HepG2 (cell line): ENCODE measurements at regions not wholly inside any gene's neighbourhood (a gene's known extent, or its start where the extent isn't known, plus 50 kb on each side); places are given as distances from the start of the nearest gene placed in this dataset.

Source experiments
- ATAC-seq: fragments of 200-7000 bp; cut with Tn5 transposase; 3 replicates; pipeline ENCODE4 v1.9.1; 2020; ENCODE audit warnings: mild to moderate bottlenecking, moderate library complexity
- BruUV-seq: library from RNA; stranded (reverse); fragments of 400-500 nt; replicated peaks from 2 replicates; lab custom pipeline; 2021; lab: Mats Ljungman, UMichigan
- CTCF ChIA-PET: fragments of 300-600 bp; formaldehyde crosslinking; extraction: SDS; loops from one replicate; lab custom pipeline; 2021; ENCODE audit warnings: low total read pairs, inconsistent platforms, low intra/inter-chr PET ratio; lab: Yijun Ruan, JAX
- POLR2A ChIA-PET: fragments of 350-600 bp; sonication (Branson Sonifier 250); formaldehyde crosslinking; loops from one replicate; lab custom pipeline; 2020; ENCODE audit warnings: antibody characterized with exemption, inconsistent platforms; lab: Yijun Ruan, JAX
- DNase-seq: peaks from one replicate; pipeline ENCODE4 v3.0.0-alpha.2; 2015; ENCODE audit warnings: low spot score
- FAIRE-seq: peaks from 3 replicates; lab custom pipeline; 2011; peaks lifted over from hg19 to GRCh38; lab: Jason Lieb, UNC
- H2AFZ ChIP-seq: one replicate; pipeline ENCODE4 v1.6.1; 2011; ENCODE audit warnings: low read length, inconsistent platforms
- H3K27ac ChIP-seq: fragments of 300-600 bp; 3 replicates; pipeline ENCODE4 v1.8.0; 2011; ENCODE audit warnings: mixed run types, mild to moderate bottlenecking, mixed read lengths, low read length, inconsistent platforms; ENCODE audit not compliant: insufficient read depth; ENCODE audit errors: extremely low read length
- H3K27me3 ChIP-seq, 2 experiments: fragments of 200-600 bp in 1 of 2; 2 replicates in 1 of 2; 3 replicates in 1 of 2; pipeline versions ENCODE4 v1.6.0 to v1.8.0; 2011; ENCODE audit warnings: low read length in 2 of 2, mild to moderate bottlenecking in 2 of 2, moderate library complexity in 2 of 2, inconsistent platforms in 1 of 2; ENCODE audit not compliant: insufficient read depth in 2 of 2, control insufficient read depth in 1 of 2
- H3K36me3 ChIP-seq, 2 experiments: fragments of 200-600 bp in 1 of 2; replicated peaks in 1 of 2; 2 replicates in 1 of 2; 3 replicates in 1 of 2; pipeline versions ENCODE4 v1.5.1 to v1.8.0; 2011; ENCODE audit warnings: low read length in 2 of 2, inconsistent platforms in 1 of 2; ENCODE audit not compliant: insufficient read depth in 2 of 2, control insufficient read depth in 1 of 2
- H3K4me1 ChIP-seq: 2 replicates; pipeline ENCODE4 v1.5.1; 2012; ENCODE audit warnings: low read length, inconsistent platforms; ENCODE audit not compliant: insufficient read depth
- H3K4me2 ChIP-seq: 2 replicates; pipeline ENCODE4 v1.6.0; 2011; ENCODE audit warnings: low read depth, low read length, inconsistent platforms
- H3K4me3 ChIP-seq, 3 experiments: fragments of 200-600 bp in 1 of 3; sonication (generic), shearing (Covaris generic) in 1 of 3; replicated peaks in 1 of 3; 2 replicates each; pipeline ENCODE4 v1.5.1; 2011 to 2016; ENCODE audit warnings: low read length in 3 of 3, inconsistent platforms in 2 of 3, low read depth in 2 of 3, mild to moderate bottlenecking in 2 of 3, control low read depth in 1 of 3, mixed read lengths in 1 of 3; ENCODE audit not compliant: insufficient read depth in 1 of 3
- H3K79me2 ChIP-seq: one replicate; pipeline ENCODE4 v1.6.1; 2011; ENCODE audit warnings: low read length, inconsistent platforms; ENCODE audit not compliant: insufficient read depth
- H3K9ac ChIP-seq: 2 replicates; pipeline ENCODE4 v1.6.0; 2011; ENCODE audit warnings: mild to moderate bottlenecking, low read depth, low read length, inconsistent platforms; ENCODE audit not compliant: insufficient read depth
- H3K9me3 ChIP-seq: 2 replicates; pipeline ENCODE4 v1.5.1; 2012; ENCODE audit warnings: mild to moderate bottlenecking, low read length
- H4K20me1 ChIP-seq: 2 replicates; pipeline ENCODE4 v1.6.0; 2011; ENCODE audit warnings: inconsistent platforms, mild to moderate bottlenecking, low read length, moderate library complexity; ENCODE audit not compliant: insufficient read depth
- ARID4A ChIP-seq: sonication (generic); formaldehyde crosslinking; IDR thresholded peaks from 2 replicates; pipeline ENCODE4 v1.5.0; 2020; ENCODE audit warnings: mild to moderate bottlenecking, missing genetic modification reagents, borderline replicate concordance
- DBP ChIP-seq: sonication (generic); formaldehyde crosslinking; IDR thresholded peaks from 2 replicates; pipeline ENCODE4 v1.4.0; 2020; ENCODE audit warnings: missing genetic modification reagents; ENCODE audit errors: not compliant biosample characterization
- DMAP1 ChIP-seq: IDR thresholded peaks from 2 replicates; pipeline ENCODE4 v1.6.1; 2016
- PAWR ChIP-seq: sonication (generic); formaldehyde crosslinking; IDR thresholded peaks from 2 replicates; pipeline ENCODE4 v1.4.0; 2020; ENCODE audit warnings: missing genetic modification reagents, mild to moderate bottlenecking, borderline replicate concordance
- PAXIP1 ChIP-seq: sonication (generic); formaldehyde crosslinking; conservative IDR thresholded peaks from 2 replicates; pipeline ENCODE4 v1.4.0; 2020; ENCODE audit warnings: mild to moderate bottlenecking, missing genetic modification reagents, moderate library complexity
- SIN3A ChIP-seq: IDR thresholded peaks from 2 replicates; pipeline ENCODE4 v1.6.1; 2011; ENCODE audit warnings: low read depth, mild to moderate bottlenecking, control low read depth, low read length, borderline replicate concordance
- U2AF1 ChIP-seq: fragments of 200-400 bp; formaldehyde crosslinking; optimal IDR thresholded peaks from 2 replicates; pipeline ENCODE3; 2017; ENCODE audit warnings: mild to moderate bottlenecking, low read depth, low read length
- ZBTB21 ChIP-seq: sonication (generic); formaldehyde crosslinking; IDR thresholded peaks from 2 replicates; pipeline ENCODE4 v1.4.0; 2020; ENCODE audit warnings: missing genetic modification reagents
- ZFP36 ChIP-seq: fragments of 150-350 bp; IDR thresholded peaks from 2 replicates; pipeline ENCODE4 v1.6.1; 2018; ENCODE audit warnings: borderline replicate concordance, low read length, low read depth; ENCODE audit not compliant: partially characterized antibody
- ZNF335 ChIP-seq: sonication (generic); formaldehyde crosslinking; IDR thresholded peaks from 2 replicates; pipeline ENCODE4 v1.4.0; 2020; ENCODE audit warnings: missing genetic modification reagents
- ZNF772 ChIP-seq: sonication (generic); formaldehyde crosslinking; IDR thresholded peaks from 2 replicates; pipeline ENCODE4 v1.5.0; 2020; ENCODE audit warnings: mild to moderate bottlenecking, missing genetic modification reagents
- ZSCAN20 ChIP-seq: sonication (generic); formaldehyde crosslinking; IDR thresholded peaks from 2 replicates; pipeline ENCODE4 v1.4.0; 2020; ENCODE audit warnings: missing genetic modification reagents, mild to moderate bottlenecking, borderline replicate concordance
- ZSCAN31 ChIP-seq: sonication (generic); formaldehyde crosslinking; IDR thresholded peaks from 2 replicates; pipeline ENCODE4 v1.5.0; 2020; ENCODE audit warnings: low read depth, mild to moderate bottlenecking, missing genetic modification reagents
- ZXDC ChIP-seq: sonication (generic); formaldehyde crosslinking; IDR thresholded peaks from 2 replicates; pipeline ENCODE4 v1.5.0; 2020; ENCODE audit warnings: mild to moderate bottlenecking, missing genetic modification reagents
- in situ Hi-C: cut with HindIII; loops from 2 replicates; pipeline ENCODE4 v1.10.0; 2017; ENCODE audit warnings: low pct_unique_long_range_greater_than_20kb; ENCODE audit not compliant: extremely low pct_ligation_motif_present
- intact Hi-C: fragments of 100-400 bp; cut with micrococcal nuclease; formaldehyde crosslinking; loops from one replicate; pipeline ENCODE4 v1.10.0; 2022; ENCODE audit not compliant: unreplicated experiment

GRCh38 chr2:163934131-163934530 is 198.3 kb upstream of the FIGN start:
- intact Hi-C loops = no loop called here
- no peak overlapping the region for H2AFZ ChIP-seq
- CTCF ChIA-PET = no interaction called here
- TF ChIP-seq SIN3A (no peak), ZBTB21 (CRISPR knock-in tag) (no peak), PAWR (CRISPR knock-in tag) (no peak), U2AF1 (no peak), DBP (CRISPR knock-in tag) (no peak), ZXDC (no peak), ZSCAN20 (CRISPR knock-in tag) (no peak), ZNF335 (CRISPR knock-in tag) (no peak), ZNF772 (CRISPR knock-in tag) (no peak), DMAP1 (CRISPR knock-in tag) (no peak), PAXIP1 (CRISPR knock-in tag) (no peak), ARID4A (no peak), ZFP36 (no peak), ZSCAN31 (CRISPR knock-in tag) (no peak)

More at GRCh38 chr2:163934131-163934530, 198.3 kb upstream of the FIGN start:
- Histone ChIP-seq H3K4me1 (no peaks in the 10 kb centered on the region), H3K9me3 (no peaks in the 10 kb centered on the region), H4K20me1 (no peaks in the 10 kb centered on the region), H3K27ac (no peak overlapping the region), H3K27me3 (no peaks in the 10 kb centered on the region; a peak in 1 of 5 replicates), H3K79me2 (no peaks in the 10 kb centered on the region), H3K9ac (no peak overlapping the region), H3K4me2 (no peak overlapping the region), H3K36me3 (no peaks in the 10 kb centered on the region), H3K4me3 (no peak overlapping the region)
- POLR2A ChIA-PET = no interaction called here
- no peak for DNase-seq
- in situ Hi-C loops = no loop called here
- no TSS peak for BruUV-seq
- no peak for ATAC-seq
- no peak for FAIRE-seq
